GM12874 (cell line): ENCODE measurements at regions not wholly inside any gene's neighbourhood (a gene's known extent, or its start where the extent isn't known, plus 50 kb on each side); places are given as distances from the start of the nearest gene placed in this dataset.

Experiments
- CTCF ChIP-seq: IDR thresholded peaks from 2 replicates; pipeline ENCODE4 v1.5.1; 2011; ENCODE audit warnings: low read depth, mild to moderate bottlenecking, control low read depth, low read length, moderate library complexity; ENCODE audit not compliant: insufficient read depth

DNA sequence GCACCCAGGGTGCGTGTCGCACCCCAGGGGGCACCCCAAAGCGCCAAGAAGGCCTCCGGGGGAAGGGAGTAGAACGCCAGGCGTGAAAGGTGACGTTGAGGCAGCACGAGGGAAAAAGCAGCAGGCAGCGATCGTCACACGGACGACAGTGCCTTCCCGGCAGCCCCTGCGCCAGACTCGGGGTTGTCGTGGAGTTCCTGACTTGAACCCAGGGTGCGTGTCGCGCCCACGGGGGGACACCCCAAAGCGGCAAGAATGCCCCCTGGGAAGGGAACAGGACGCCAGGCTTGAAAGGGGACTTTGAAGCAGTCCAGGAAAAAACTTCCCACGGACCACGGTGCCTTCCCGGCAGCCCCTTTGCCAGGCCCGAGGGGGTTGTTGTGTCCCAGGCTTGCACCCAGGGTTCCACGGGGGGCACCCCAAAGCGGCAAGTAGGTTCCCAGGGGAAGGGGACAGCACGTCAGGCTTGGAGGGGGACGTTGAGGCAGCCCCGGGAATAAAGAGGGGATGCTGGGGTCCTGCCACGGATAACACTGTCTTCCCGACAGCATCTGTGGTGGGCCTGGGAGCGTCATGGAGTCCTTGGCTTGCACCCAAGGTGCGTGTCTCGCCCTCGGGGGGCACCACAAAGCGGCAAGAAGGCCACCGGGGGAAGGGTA, 159.2 kb upstream of the ALG10B start:
- TF ChIP-seq CTCF: no peak

DNA sequence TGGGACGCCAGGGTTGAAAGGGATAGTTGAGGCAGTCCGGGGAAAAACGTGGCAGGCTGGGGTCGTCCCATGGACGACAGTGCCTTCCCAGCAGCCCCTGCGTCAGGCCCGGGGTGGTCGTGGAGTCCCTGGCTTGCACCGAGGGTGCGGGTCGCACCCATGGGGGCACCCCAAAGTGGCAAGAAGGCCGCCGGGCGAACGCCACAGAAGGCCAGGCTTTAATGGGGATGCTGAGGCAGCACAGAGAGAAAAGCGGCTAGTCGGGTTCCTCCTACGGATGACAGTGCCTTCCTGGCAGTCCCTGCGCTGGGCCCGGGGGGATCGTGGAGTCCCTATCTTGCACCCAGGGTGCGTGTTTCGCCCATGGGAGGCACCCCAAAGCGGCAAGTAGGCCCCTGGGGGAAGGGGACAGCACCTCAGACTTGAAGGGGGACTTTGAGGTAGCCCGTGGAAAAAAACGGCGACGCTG, 158.6 kb upstream of the ALG10B start:
- no peak for TF ChIP-seq CTCF

DNA sequence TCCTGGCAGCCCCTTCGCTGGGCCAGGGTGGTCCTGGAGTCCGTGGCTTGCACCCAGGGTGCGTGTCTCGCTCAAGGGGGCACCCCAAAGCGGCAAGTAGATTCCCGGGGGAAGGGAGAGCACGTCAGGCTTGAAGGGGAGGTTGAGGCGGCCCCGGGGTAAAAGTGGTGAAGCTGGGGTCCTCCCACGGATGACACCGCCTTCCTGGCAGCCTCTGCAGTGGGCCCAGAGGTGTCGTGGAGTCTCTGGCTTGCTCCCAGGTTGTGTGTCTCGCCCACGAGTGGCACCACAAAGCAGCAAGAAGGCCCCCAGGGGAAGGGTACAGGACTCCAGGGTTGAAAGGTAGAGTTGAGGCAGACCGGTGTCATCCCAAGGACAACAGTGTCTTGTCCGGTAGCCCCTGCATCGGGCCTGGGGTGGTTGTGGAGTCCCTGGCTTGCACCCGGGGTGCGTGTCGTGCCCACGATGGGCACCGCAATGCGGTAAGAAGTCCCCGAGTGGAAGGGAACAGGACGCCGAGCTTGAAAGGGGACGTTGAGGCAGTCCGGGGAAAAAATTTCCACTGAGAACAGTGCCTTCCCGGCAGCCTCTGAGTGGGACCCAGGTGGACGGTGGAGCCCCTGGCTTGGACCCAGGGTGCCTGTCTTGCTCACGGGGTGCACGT, 158.0 kb upstream of the ALG10B start:
- no peak for TF ChIP-seq CTCF

- TF ChIP-seq CTCF: no peak
These were observed 157.5 kb upstream of the ALG10B start for GRCh38 chr12:38159092-38159551.

DNA sequence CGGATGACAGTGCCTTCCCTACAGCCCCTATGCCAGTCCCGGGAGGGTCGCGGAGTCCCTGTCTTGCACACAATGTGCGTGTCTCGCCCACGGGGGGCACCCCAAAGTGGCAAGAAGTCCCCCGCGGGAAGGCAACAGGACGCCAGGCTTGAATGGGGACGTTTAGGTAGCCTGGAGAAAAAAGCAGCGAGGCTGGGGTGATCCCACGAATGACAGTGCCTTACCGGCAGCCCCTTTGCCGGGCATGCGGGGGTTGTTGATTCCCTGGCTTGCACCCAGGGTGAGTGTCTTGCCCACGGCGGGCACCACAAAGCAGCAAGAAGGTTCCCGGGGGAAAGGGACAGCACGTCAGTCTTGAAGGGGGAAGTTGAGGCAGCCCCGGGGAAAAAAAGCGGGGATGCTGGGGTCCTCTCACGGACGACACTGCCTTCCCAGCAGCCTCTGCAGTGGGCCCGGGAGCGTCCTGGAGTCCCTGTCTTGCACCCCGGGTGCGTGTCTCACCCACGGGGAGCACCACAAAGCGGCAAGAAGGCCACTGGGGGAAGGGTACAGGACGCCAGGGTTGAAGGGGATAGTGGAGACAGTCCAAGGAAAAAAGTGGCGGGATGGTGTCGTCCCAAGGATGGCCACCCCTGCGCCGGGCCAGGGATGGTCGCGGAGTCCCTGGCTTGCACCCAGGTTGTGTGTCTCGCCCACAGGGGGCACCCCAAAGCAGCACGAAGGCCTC, 156.8 kb upstream of the ALG10B start:
- TF ChIP-seq CTCF: no peak

DNA sequence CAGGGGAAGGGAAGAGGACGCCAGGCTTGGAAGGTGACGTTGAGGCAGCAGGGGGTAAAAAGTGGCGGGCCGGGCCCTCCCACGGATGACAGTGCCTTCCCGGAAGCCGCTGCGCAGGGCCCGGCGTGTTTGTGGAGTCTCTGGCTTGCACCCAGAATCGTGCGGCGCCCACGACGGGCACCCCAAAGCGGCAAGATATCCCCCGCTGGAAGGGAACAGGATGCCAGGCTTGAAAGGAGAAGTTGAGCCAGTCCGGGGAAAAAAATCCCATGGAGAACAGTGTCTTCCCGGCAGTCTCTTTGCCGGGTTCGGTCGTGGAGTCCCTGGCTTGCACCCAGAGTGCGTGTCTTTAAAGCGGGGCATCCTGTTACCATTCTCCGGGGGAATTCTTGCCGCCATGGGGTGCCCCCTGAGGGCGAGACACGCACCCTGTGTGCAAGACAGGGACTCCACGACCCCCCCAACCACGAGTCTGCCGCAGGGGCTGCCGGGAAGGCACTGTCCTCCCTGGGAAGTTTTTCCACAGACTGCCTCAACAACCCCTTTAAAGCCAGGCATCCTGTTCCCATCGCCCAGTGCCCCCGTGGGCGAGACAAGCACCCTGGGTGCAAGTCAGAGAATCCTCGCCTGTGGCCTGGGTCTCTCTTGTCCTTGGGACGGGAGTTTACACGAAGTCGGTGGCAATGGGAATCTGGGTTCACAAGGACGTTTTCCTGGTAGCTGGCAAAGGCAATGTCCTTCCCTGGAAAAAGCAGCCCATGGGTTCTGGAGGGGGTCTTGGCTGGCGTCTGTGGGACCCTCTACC, 156.1 kb upstream of the ALG10B start:
- TF ChIP-seq CTCF: no peak
